ENCODE measurements at regions not wholly inside any gene's neighbourhood (a gene's known extent, or its start where the extent isn't known, plus 50 kb on each side); places are given as distances from the start of the nearest gene placed in this dataset.

GRCh38 chr4:147368948-147369347 lies 111.9 kb upstream of the EDNRA start:
- H3K9me3 ChIP-seq, result no peaks in the 10 kb centered on the region
- no peaks in the 10 kb centered on the region for H3K36me3 ChIP-seq
- H3K27me3 ChIP-seq, result no peaks in the 10 kb centered on the region
- H3K27ac ChIP-seq, result no peak overlapping the region
- H3K4me3 ChIP-seq, result no peak overlapping the region
- no peak for ATAC-seq
- peaks cover 0 to 4% of the 10 kb centered on the region in 2 donors for H3K4me1 ChIP-seq
- intact Hi-C loops (cut with DNase I), result no loop called here
- no peak for TF ChIP-seq CTCF (IDR thresholded peaks at IDR 0.05)
- DNase-seq, result no peak

GRCh38 chr4:147370473-147370872 lies 110.4 kb upstream of the EDNRA start:
- no peaks in the 10 kb centered on the region for H3K36me3 ChIP-seq
- H3K27me3 ChIP-seq, result no peaks in the 10 kb centered on the region
- peak overlapping the region in 1 of 2 donors; percentile 21 for H3K27ac ChIP-seq
- H3K4me3 ChIP-seq, result no peak overlapping the region
- peak in 1 of 4 donors; percentile 36 for DNase-seq
- no peaks in the 10 kb centered on the region for H3K9me3 ChIP-seq
- H3K4me1 ChIP-seq, result peaks cover 0 to 4% of the 10 kb centered on the region in 2 donors
- peak; percentile 81 for ATAC-seq
- intact Hi-C loops (cut with DNase I), result no loop called here
- no peak for TF ChIP-seq CTCF (IDR thresholded peaks at IDR 0.05)

GRCh38 chr4:147370881-147371280 lies 110.0 kb upstream of the EDNRA start:
- H3K27ac ChIP-seq, result peak overlapping the region in 1 of 2 donors; percentile 21
- intact Hi-C loops (cut with DNase I), result no loop called here
- peaks cover 0 to 4% of the 10 kb centered on the region in 2 donors for H3K4me1 ChIP-seq
- no peaks in the 10 kb centered on the region for H3K9me3 ChIP-seq
- H3K27me3 ChIP-seq, result no peaks in the 10 kb centered on the region
- DNase-seq (no peak), ATAC-seq (peak; percentile 81)
- H3K36me3 ChIP-seq, result no peaks in the 10 kb centered on the region
- H3K4me3 ChIP-seq, result no peak overlapping the region
- no peak for TF ChIP-seq CTCF (IDR thresholded peaks at IDR 0.05)

GRCh38 chr4:147371661-147372060 lies 109.2 kb upstream of the EDNRA start:
- no peak overlapping the region for H3K4me3 ChIP-seq
- no peaks in the 10 kb centered on the region for H3K27me3 ChIP-seq
- ATAC-seq, result no peak
- H3K27ac ChIP-seq, result no peak overlapping the region
- no peak for DNase-seq
- H3K4me1 ChIP-seq, result peaks cover 0 to 4% of the 10 kb centered on the region in 2 donors
- TF ChIP-seq CTCF (IDR thresholded peaks at IDR 0.05), result no peak
- intact Hi-C loops (cut with DNase I), result no loop called here
- no peaks in the 10 kb centered on the region for H3K9me3 ChIP-seq
- no peaks in the 10 kb centered on the region for H3K36me3 ChIP-seq

GRCh38 chr4:147378780-147379179 lies 102.1 kb upstream of the EDNRA start:
- intact Hi-C loops (cut with DNase I), result no loop called here
- Histone ChIP-seq H3K4me3 (no peak overlapping the region), H3K27ac (no peak overlapping the region), H3K36me3 (no peaks in the 10 kb centered on the region), H3K9me3 (no peaks in the 10 kb centered on the region), H3K4me1 (no peaks in the 10 kb centered on the region), H3K27me3 (no peaks in the 10 kb centered on the region)
- TF ChIP-seq CTCF (IDR thresholded peaks at IDR 0.05), result no peak
- no peak for DNase-seq
- ATAC-seq, result peak; percentile 95

All from left lung (tissue), 4 donors.